ENCODE measurements at regions not wholly inside any gene's neighbourhood (a gene's known extent, or its start where the extent isn't known, plus 50 kb on each side); places are given as distances from the start of the nearest gene placed in this dataset.

- Histone ChIP-seq H3K9ac (ENCODE audit: low read length) (no peak overlapping the region), H3K4me1 (ENCODE audit: control insufficient read depth in 2 of 2, insufficient read depth in 2 of 2, low read length in 2 of 2) (no peaks in the 10 kb centered on the region), H3K27me3 (replicated peaks in 1 of 4; ENCODE audit: control extremely low read depth in 1 of 4, control insufficient read depth in 3 of 4, insufficient read depth in 4 of 4, low read length in 3 of 4) (peaks cover 0 to 33% (median 5%) of the 10 kb centered on the region in 4 experiments), H4K20me1 (ENCODE audit: control insufficient read depth, insufficient read depth, low read length, poor library complexity, severe bottlenecking) (no peaks in the 10 kb centered on the region), H3K27ac (ENCODE audit: low read length in 2 of 2) (no peak overlapping the region), H3K79me2 (ENCODE audit: control insufficient read depth, insufficient read depth, low read length) (no peaks in the 10 kb centered on the region), H2AFZ (ENCODE audit: insufficient read depth, low read depth, low read length, poor library complexity, severe bottlenecking) (no peak overlapping the region), H3K4me2 (replicated peaks; ENCODE audit: low read depth, low read length, poor library complexity, severe bottlenecking) (no peak overlapping the region), H3K9me3 (ENCODE audit: control extremely low read depth in 1 of 3, control insufficient read depth in 2 of 3, insufficient read depth in 1 of 3, low read length in 2 of 3) (peaks cover 0 to 22% (median 7%) of the 10 kb centered on the region in 3 donors), H3K4me3 (ENCODE audit: control extremely low read depth in 1 of 5, extremely low read depth in 1 of 5, insufficient read depth in 1 of 5, low read depth in 2 of 5, low read length in 4 of 5) (no peak overlapping the region), H3K36me3 (replicated peaks in 1 of 2; ENCODE audit: control extremely low read depth in 1 of 2, control insufficient read depth in 1 of 2, extremely low read depth in 1 of 2, insufficient read depth in 2 of 2, low read length in 1 of 2) (no peaks in the 10 kb centered on the region)
- no peak overlapping the region for H3K27ac Mint-ChIP-seq
- H3K9me3 Mint-ChIP-seq (ENCODE audit: insufficient read depth), result peaks cover 3% of the 10 kb centered on the region
- WGBS (ENCODE audit: insufficient coverage), result 57% methylated on average over 19 of the region's 22 CpGs
- POLR2A ChIA-PET, result no interaction called here
- H3K4me3 Mint-ChIP-seq, result no peak overlapping the region
- no peak for TF ChIP-seq EZH2 (IDR thresholded peaks at IDR 0.05; ENCODE audit: borderline replicate concordance, insufficient read depth, low read depth, low read length, poor library complexity, severe bottlenecking)
- no peak for TF ChIP-seq CTCF (IDR thresholded peaks at IDR 0.05)
- DNase-seq (no peak), ATAC-seq (ENCODE audit: low read depth) (no peak)
- CTCF ChIA-PET, result interaction anchor here (0.9 kb wide), 1 partner anchor 9 kb away, joined by 3 read pairs; no protein-coding TSS in a partner anchor
- intact Hi-C loops (cut with micrococcal nuclease), result no loop called here
- peaks cover 50% of the 10 kb centered on the region for H3K27me3 Mint-ChIP-seq
- H3K4me1 Mint-ChIP-seq, result no peaks in the 10 kb centered on the region
These were observed 115.4 kb downstream of the BRD1 start for GRCh38 chr22:49712195-49712791.

GRCh38 chr22:49710746-49711145, 116.9 kb downstream of the BRD1 start:
- Histone ChIP-seq H3K9ac (ENCODE audit: low read length) (no peak overlapping the region), H4K20me1 (ENCODE audit: control insufficient read depth, insufficient read depth, low read length, poor library complexity, severe bottlenecking) (no peaks in the 10 kb centered on the region), H3K79me2 (ENCODE audit: control insufficient read depth, insufficient read depth, low read length) (no peaks in the 10 kb centered on the region), H3K4me3 (ENCODE audit: control extremely low read depth in 1 of 5, extremely low read depth in 1 of 5, insufficient read depth in 1 of 5, low read depth in 2 of 5, low read length in 4 of 5) (no peak overlapping the region), H3K4me2 (replicated peaks; ENCODE audit: low read depth, low read length, poor library complexity, severe bottlenecking) (no peak overlapping the region), H2AFZ (ENCODE audit: insufficient read depth, low read depth, low read length, poor library complexity, severe bottlenecking) (no peak overlapping the region), H3K9me3 (ENCODE audit: control extremely low read depth in 1 of 3, control insufficient read depth in 2 of 3, insufficient read depth in 1 of 3, low read length in 2 of 3) (peaks cover 0 to 22% (median 7%) of the 10 kb centered on the region in 3 donors), H3K27me3 (replicated peaks in 1 of 4; ENCODE audit: control extremely low read depth in 1 of 4, control insufficient read depth in 3 of 4, insufficient read depth in 4 of 4, low read length in 3 of 4) (peaks cover 0 to 45% (median 8%) of the 10 kb centered on the region in 4 experiments), H3K4me1 (ENCODE audit: control insufficient read depth in 2 of 2, insufficient read depth in 2 of 2, low read length in 2 of 2) (peaks cover 0 to 3% of the 10 kb centered on the region in 2 donors), H3K36me3 (replicated peaks in 1 of 2; ENCODE audit: control extremely low read depth in 1 of 2, control insufficient read depth in 1 of 2, extremely low read depth in 1 of 2, insufficient read depth in 2 of 2, low read length in 1 of 2) (no peaks in the 10 kb centered on the region), H3K27ac (ENCODE audit: low read length in 2 of 2) (no peak overlapping the region)
- POLR2A ChIA-PET, result no interaction called here
- Mint-ChIP-seq H3K4me3 (no peak overlapping the region), H3K4me1 (peaks cover 4% of the 10 kb centered on the region), H3K9me3 (ENCODE audit: insufficient read depth) (peaks cover 3% of the 10 kb centered on the region), H3K27me3 (peaks cover 53% of the 10 kb centered on the region), H3K27ac (no peak overlapping the region)
- DNase-seq (no peak), ATAC-seq (ENCODE audit: low read depth) (no peak)
- no peak for TF ChIP-seq EZH2 (IDR thresholded peaks at IDR 0.05; ENCODE audit: borderline replicate concordance, insufficient read depth, low read depth, low read length, poor library complexity, severe bottlenecking)
- no peak for TF ChIP-seq CTCF (IDR thresholded peaks at IDR 0.05)
- CTCF ChIA-PET, result no interaction called here
- WGBS (ENCODE audit: insufficient coverage), result 79% methylated on average over 2 of the region's 9 CpGs
- intact Hi-C loops (cut with micrococcal nuclease), result no loop called here
